GM10266 (cell line): ENCODE measurements at regions not wholly inside any gene's neighbourhood (a gene's known extent, or its start where the extent isn't known, plus 50 kb on each side); places are given as distances from the start of the nearest gene placed in this dataset.
A peak's percentile ranks its signal among the peaks of the same experiment; 100 is the strongest.
"Not testable (repeated sequence)": the region's sequence is repeated elsewhere in the genome, so short reads cannot be mapped to it uniquely, and the experiment has no call there.

ENCODE experiments used
- DNase-seq: peaks from one replicate; pipeline ENCODE4 v3.0.0; 2012; ENCODE audit errors: extremely low spot score
- CTCF ChIP-seq: IDR thresholded peaks from 2 replicates; pipeline ENCODE4 v1.5.1; 2012; ENCODE audit warnings: mild to moderate bottlenecking, low read depth; ENCODE audit not compliant: control insufficient read depth, insufficient read depth; ENCODE audit errors: missing control alignments

GRCh38 chr2:161061786-161062185 lies 98.4 kb upstream of the TANK start:
- TF ChIP-seq CTCF, result no peak
- no peak for DNase-seq

DNA sequence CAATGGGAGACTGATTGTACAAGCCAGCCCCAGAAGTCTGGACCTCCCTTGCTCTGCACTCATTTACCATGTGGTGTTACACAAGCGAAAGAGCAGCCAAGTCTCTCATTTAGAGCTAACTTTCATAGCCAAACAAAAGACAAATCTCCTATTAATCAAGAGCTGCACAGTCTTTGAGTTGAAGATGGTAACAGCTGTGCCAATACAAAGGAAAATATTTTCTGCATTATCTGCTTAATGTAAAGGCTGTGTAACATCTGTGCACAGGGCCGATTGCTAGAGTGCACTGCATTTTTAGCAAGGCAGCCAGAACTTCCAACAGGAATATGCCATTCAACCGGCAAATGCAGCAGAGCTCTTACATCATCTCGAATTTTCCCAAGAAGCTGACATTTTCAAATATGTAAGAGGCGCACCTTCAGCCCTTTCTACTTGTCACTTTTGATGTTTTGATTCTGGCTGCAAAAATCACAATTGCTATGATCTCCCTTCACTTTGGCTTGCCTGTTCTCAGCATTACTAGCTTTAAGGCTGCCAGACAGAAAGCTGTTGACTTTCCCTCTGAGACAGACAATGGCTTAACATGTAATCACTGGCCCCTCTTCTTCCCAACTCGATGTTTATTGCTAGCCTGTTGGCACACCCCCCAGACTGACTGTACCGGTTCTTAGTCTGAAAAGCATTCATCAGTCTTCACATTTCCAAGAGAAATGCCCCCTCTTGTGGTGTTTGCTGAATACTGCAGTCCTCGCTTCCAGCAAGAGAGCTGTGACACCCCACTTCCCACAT lies 96.9 kb upstream of the TANK start:
- peak; percentile 57 for DNase-seq
- peak; percentile 94 for TF ChIP-seq CTCF

- DNase-seq, result no peak
- no peak for TF ChIP-seq CTCF
These were observed 96.3 kb upstream of the TANK start for GRCh38 chr2:161063946-161064306.

DNA sequence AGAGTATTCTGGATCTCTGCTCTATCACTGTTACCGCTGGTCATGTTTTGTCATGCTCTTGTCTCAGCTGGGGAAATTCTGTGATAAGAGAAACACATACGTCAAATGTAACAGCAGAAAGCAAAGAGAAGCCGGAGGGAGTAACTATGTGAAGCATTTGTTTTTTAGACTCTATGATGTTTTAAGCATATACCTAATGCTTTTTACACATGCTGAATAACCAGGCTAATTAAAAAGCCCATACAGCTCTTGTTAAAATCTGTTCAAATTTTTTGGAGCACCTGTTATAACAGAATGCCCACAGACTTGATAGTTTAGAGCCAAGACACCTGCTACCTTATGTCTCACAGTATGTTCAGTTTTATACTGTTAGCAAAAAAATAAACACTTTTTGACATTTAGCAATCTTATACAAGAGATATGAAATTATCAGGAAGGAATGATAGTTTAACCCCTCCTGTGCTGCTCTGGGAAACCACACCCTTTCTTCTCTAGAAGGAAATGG lies 92.3 kb upstream of the TANK start:
- no peak for TF ChIP-seq CTCF
- no peak for DNase-seq

GRCh38 chr2:161068670-161069069 lies 91.6 kb upstream of the TANK start:
- no peak for DNase-seq
- TF ChIP-seq CTCF, result no peak

DNA sequence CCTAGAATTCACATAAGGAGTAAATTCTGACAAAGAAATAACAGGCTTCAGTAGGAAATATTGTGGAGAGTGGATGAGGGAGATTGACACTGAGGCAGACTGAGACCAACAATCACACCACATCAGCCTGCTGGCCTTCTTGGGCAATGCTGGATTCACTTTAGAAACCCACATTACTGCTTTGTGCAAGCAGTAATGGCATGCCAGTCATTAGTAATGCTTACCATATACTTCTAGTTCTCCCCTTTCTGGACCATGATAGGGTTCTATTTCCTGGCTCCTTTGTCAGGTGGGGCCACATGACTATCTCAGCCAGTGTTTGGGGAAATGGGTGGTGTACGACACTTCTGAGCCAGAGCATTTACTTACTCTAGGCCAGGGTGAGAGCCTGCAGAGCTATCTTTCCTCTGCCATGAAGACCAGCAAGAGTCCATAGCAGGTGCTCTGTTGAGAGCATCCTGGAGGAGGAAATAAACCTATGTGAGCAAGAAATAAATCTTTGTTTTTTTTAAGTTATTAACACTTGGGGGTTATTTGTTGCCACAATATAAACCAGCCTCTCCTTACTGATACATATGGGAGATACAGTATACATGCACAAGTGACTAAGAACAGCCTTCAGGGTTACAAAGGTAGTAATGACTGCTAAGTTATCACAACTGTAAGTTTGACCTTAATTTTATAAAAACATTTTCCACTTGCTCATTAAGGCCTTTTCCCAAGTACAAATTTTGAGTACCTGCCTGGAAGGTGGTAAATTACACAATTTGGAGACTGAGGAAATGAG lies 89.3 kb upstream of the TANK start:
- TF ChIP-seq CTCF, result no peak
- no peak for DNase-seq

DNA sequence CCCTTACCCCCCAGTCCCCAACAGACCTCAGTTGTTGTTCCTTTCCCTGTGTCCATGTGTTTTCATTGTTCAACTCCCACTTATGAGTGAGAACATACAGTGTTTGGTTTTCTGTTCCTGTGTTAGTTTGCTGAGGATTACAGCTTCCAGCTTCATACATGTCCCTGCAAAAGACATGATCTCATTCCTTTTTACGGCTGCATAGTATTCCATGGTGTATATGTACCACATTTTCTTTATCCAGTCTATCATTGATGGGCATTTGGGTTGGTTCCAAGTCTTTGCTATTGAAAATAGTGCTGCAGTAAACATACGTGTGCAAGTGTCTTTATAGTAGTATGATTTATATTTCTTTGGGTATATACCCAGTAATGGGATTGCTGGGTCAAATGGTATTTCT lies 87.8 kb upstream of the TANK start:
- DNase-seq, result not testable (repeated sequence)
